Activated B cell treated with CpG ODN at 0.5 μM for 24 hours (primary cell): ENCODE measurements at regions not wholly inside any gene's neighbourhood (a gene's known extent, or its start where the extent isn't known, plus 50 kb on each side); places are given as distances from the start of the nearest gene placed in this dataset.
A peak's percentile ranks its signal among the peaks of the same experiment; 100 is the strongest.

Experiments
- ATAC-seq: fragments of 200-7000 bp; cut with Tn5 transposase; one replicate; pipeline ENCODE4 v1.10.0; 2021; ENCODE audit warnings: low read depth, mild to moderate bottlenecking, moderate library complexity
- CTCF ChIA-PET: fragments of 350-600 bp; sonication (Branson Sonifier 250); formaldehyde crosslinking; loops from one replicate; lab custom pipeline; 2021; ENCODE audit warnings: antibody characterized with exemption; lab: Charles Lee
- POLR2A ChIA-PET: fragments of 350-600 bp; sonication (Branson Sonifier 250); formaldehyde crosslinking; loops from one replicate; lab custom pipeline; 2021; ENCODE audit warnings: antibody characterized with exemption; lab: Charles Lee
- DNase-seq: peaks from one replicate; pipeline ENCODE4 v3.0.0; 2022
- H3K27ac Mint-ChIP-seq: one replicate; pipeline ENCODE4 v1.8.0; 2020; ENCODE audit warnings: mixed read lengths
- H3K27me3 Mint-ChIP-seq: one replicate; pipeline ENCODE4 v1.8.0; 2021; ENCODE audit warnings: mixed read lengths
- H3K36me3 Mint-ChIP-seq: one replicate; pipeline ENCODE4 v1.8.0; 2021; ENCODE audit warnings: low read depth, mixed read lengths
- H3K4me1 Mint-ChIP-seq: one replicate; pipeline ENCODE4 v1.8.0; 2021; ENCODE audit warnings: mixed read lengths
- H3K4me3 Mint-ChIP-seq: one replicate; pipeline ENCODE4 v1.8.0; 2020; ENCODE audit warnings: mild to moderate bottlenecking, mixed read lengths
- H3K9me3 Mint-ChIP-seq: one replicate; pipeline ENCODE4 v1.8.0; 2020; ENCODE audit warnings: mixed read lengths
- CTCF ChIP-seq: fragments of 200-600 bp; IDR thresholded peaks from one replicate; pipeline ENCODE4 v1.8.0; 2022; ENCODE audit warnings: antibody characterized with exemption, mild to moderate bottlenecking
- intact Hi-C: fragments of 100-400 bp; cut with micrococcal nuclease; formaldehyde crosslinking; loops from one replicate; pipeline ENCODE4 v1.15.1; 2024

DNA sequence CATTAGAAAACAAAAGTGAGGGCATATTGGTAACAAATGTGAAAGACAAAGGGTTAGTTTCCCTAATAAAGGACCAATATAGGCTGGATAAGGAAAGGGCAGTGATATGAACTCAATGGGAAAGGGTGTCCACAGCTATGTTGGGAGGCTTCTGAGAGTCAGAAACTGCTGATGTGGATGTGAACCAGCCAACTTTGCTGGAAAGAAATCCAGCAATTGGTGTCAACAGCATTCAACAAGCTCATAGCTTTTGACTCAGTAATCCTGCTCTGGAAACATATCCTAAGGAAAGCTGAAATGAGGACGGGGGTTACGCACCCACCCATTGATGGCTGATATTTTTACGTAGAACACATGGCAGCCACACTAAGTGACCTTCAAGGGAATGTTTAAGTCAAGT, 63.7 kb downstream of the ARL4C start:
- ATAC-seq (no peak), DNase-seq (no peak)
- ChIA-PET POLR2A (interaction anchor here (0.6 kb wide), 1 partner anchor 62 kb away, joined by 3 read pairs; no protein-coding TSS in a partner anchor), CTCF (no interaction called here)
- H3K27me3 Mint-ChIP-seq = no peaks in the 10 kb centered on the region
- no peak overlapping the region for H3K4me3 Mint-ChIP-seq
- H3K9me3 Mint-ChIP-seq = no peaks in the 10 kb centered on the region
- no peaks in the 10 kb centered on the region for H3K36me3 Mint-ChIP-seq
- intact Hi-C loops = no loop called here
- H3K27ac Mint-ChIP-seq = no peak overlapping the region
- no peak for TF ChIP-seq CTCF
- peaks cover 40% of the 10 kb centered on the region for H3K4me1 Mint-ChIP-seq

DNA sequence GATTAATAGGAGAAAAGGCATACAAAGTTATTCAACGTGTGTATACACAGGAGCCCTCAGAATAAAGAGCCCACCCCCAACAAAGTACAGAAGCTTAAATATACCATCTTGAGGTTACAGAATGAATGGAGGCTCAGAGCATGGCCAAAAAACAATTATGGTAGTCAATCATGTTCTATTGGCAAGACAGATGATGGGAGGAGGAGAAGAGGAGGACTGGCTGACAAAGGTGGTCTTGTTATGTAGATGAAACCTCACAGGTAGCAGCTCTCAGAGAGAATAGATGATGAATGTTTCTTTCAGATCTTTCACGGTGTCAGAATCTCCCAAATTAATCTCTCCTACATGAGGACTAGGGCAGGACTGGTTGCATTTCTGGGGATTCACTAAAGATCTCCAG, 66.0 kb downstream of the ARL4C start:
- ATAC-seq (no peak), DNase-seq (no peak)
- Mint-ChIP-seq H3K27me3 (no peaks in the 10 kb centered on the region), H3K4me1 (peaks cover 47% of the 10 kb centered on the region), H3K36me3 (no peaks in the 10 kb centered on the region), H3K9me3 (no peaks in the 10 kb centered on the region), H3K4me3 (no peak overlapping the region), H3K27ac (no peak overlapping the region)
- CTCF ChIA-PET = no interaction called here
- intact Hi-C loops = no loop called here
- POLR2A ChIA-PET = no interaction called here
- no peak for TF ChIP-seq CTCF

GRCh38 chr2:234429265-234429664, 67.6 kb downstream of the ARL4C start:
- Mint-ChIP-seq H3K36me3 (no peaks in the 10 kb centered on the region), H3K4me3 (no peak overlapping the region), H3K27ac (no peak overlapping the region), H3K27me3 (no peaks in the 10 kb centered on the region), H3K9me3 (no peaks in the 10 kb centered on the region), H3K4me1 (peaks cover 56% of the 10 kb centered on the region)
- POLR2A ChIA-PET = no interaction called here
- DNase-seq (no peak), ATAC-seq (no peak)
- CTCF ChIA-PET = no interaction called here
- TF ChIP-seq CTCF = no peak
- intact Hi-C loops = loop anchor here (5.0 kb wide), 2 partner anchors 137 to 292 kb away; no protein-coding TSS in a partner anchor

GRCh38 chr2:234427081-234428061, 69.5 kb downstream of the ARL4C start:
- CTCF ChIA-PET = interaction anchor here (0.7 kb wide), 1 partner anchor 11 kb away, joined by 3 read pairs; no protein-coding TSS in a partner anchor
- Mint-ChIP-seq H3K27ac (peak overlapping the region; percentile 82), H3K9me3 (no peaks in the 10 kb centered on the region), H3K27me3 (no peaks in the 10 kb centered on the region), H3K36me3 (no peaks in the 10 kb centered on the region), H3K4me1 (peaks cover 71% of the 10 kb centered on the region), H3K4me3 (peak overlapping the region; percentile 68)
- POLR2A ChIA-PET = interaction anchor here (1.0 to 4.4 kb wide), 10 partner anchors 9 to 69 kb away, joined by 3 to 64 read pairs (median 13); partner anchors contain the start of gene ARL4C
- no peak for TF ChIP-seq CTCF
- DNase-seq (no peak), ATAC-seq (no peak)
- intact Hi-C loops = loop anchor here (1.0 to 5.0 kb wide), 4 partner anchors 11 to 290 kb away; no protein-coding TSS in a partner anchor

GRCh38 chr2:234426616-234427015, 70.3 kb downstream of the ARL4C start:
- peak overlapping the region; percentile 68 for H3K4me3 Mint-ChIP-seq
- DNase-seq = no peak
- intact Hi-C loops = loop anchor here (1.0 to 5.0 kb wide), 9 partner anchors 12 to 289 kb away; no protein-coding TSS in a partner anchor
- ATAC-seq = no peak
- no peak for TF ChIP-seq CTCF
- peak overlapping the region; percentile 82 for H3K27ac Mint-ChIP-seq
- no peaks in the 10 kb centered on the region for H3K9me3 Mint-ChIP-seq
- H3K4me1 Mint-ChIP-seq = peaks cover 79% of the 10 kb centered on the region
- H3K36me3 Mint-ChIP-seq = no peaks in the 10 kb centered on the region
- no peaks in the 10 kb centered on the region for H3K27me3 Mint-ChIP-seq
- CTCF ChIA-PET = interaction anchor here (1.2 to 1.9 kb wide), 3 partner anchors 57 to 262 kb away, joined by 7 to 14 read pairs (median 7); partner anchors contain the start of gene ARL4C
- POLR2A ChIA-PET = interaction anchor here (0.8 to 4.4 kb wide), 15 partner anchors 10 to 137 kb away, joined by 3 to 64 read pairs (median 9); partner anchors contain the start of gene ARL4C
